ENCODE measurements at regions not wholly inside any gene's neighbourhood (a gene's known extent, or its start where the extent isn't known, plus 50 kb on each side); places are given as distances from the start of the nearest gene placed in this dataset.

DNA sequence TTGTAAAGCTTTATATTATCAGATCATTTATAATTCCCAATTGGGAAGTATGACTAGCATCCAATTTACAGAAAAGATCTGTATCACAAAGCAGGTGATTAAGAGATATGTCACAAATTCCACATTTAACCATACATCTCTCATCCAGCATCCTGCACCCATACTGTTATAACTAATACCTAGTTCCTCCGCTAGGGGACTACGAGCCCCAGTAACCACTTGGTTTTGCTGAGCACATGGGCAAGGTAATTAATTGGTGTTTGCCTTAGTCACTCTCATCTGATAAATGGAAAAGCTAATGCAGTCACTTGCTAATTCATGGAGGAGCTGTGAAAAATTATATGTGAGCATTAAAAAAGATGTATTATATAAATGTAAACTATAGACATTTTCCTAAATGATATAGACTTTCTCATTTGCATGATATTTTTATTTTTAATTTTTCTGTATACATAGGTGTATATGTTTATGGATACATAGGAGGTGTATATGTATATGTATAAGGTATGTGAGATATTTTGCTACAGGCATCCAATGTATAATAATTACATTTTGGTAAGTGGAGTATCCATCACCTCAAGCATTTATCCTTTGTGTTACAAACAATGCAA is 1031.8 kb downstream of the GALC start:
- Histone ChIP-seq H3K79me1 (ENCODE audit: low read depth in 1 of 2, low read length in 2 of 2) (no peaks in the 10 kb centered on the region), H3K27me3 (ENCODE audit: control insufficient read depth, insufficient read depth, low read length) (no peaks in the 10 kb centered on the region), H2BK5ac (ENCODE audit: low read depth, low read length, poor library complexity, severe bottlenecking) (no peak overlapping the region), H3K4me2 (ENCODE audit: low read depth, low read length) (no peak overlapping the region), H3K14ac (replicated peaks; ENCODE audit: low read depth, low read length) (no peak overlapping the region), H3K9me1 (ENCODE audit: insufficient read depth, low read length) (no peaks in the 10 kb centered on the region), H3K4ac (ENCODE audit: low read depth, low read length) (no peak overlapping the region), H3K4me3 (ENCODE audit: insufficient read depth, low read depth, low read length) (no peak overlapping the region), H4K20me1 (ENCODE audit: insufficient read depth, low read length) (no peaks in the 10 kb centered on the region), H3K18ac (ENCODE audit: low read depth, low read length) (no peak overlapping the region), H2AK9ac (replicated peaks; ENCODE audit: low read depth, low read length, poor library complexity) (no peak overlapping the region), H4K8ac (ENCODE audit: low read depth in 2 of 2, low read length in 2 of 2) (no peak overlapping the region), H3K4me1 (ENCODE audit: control insufficient read depth, insufficient read depth, low read length) (no peaks in the 10 kb centered on the region), H2AK5ac (ENCODE audit: low read depth, low read length) (no peak overlapping the region), H3K36me3 (ENCODE audit: control insufficient read depth, insufficient read depth, low read length) (no peaks in the 10 kb centered on the region), H3K23ac (ENCODE audit: low read depth, low read length) (no peak overlapping the region), H2BK15ac (ENCODE audit: low read depth, low read length) (no peak overlapping the region), H3K9ac (ENCODE audit: low read depth, low read length) (no peak overlapping the region), H3K27ac (ENCODE audit: insufficient read depth, low read length) (no peak overlapping the region), H2BK20ac (ENCODE audit: low read depth, low read length) (no peak overlapping the region), H2BK120ac (ENCODE audit: low read depth, low read length) (no peak overlapping the region), H3K56ac (ENCODE audit: extremely low read depth, insufficient read depth, low read length) (no peak overlapping the region), H2AFZ (replicated peaks; ENCODE audit: low read length, poor library complexity) (no peak overlapping the region), H4K5ac (ENCODE audit: low read depth, low read length) (no peak overlapping the region), H3K9me3 (ENCODE audit: control insufficient read depth, insufficient read depth, low read length) (no peaks in the 10 kb centered on the region), H4K91ac (ENCODE audit: insufficient read depth, low read depth, low read length) (no peak overlapping the region)
- ChIA-PET CTCF (no interaction called here), POLR2A (ENCODE audit: unreplicated experiment) (no interaction called here)
- no TSS peak for BruUV-seq (replicated peaks)
- intact Hi-C loops (cut with micrococcal nuclease) (no loop called here), dilution Hi-C loops (cut with HindIII; ENCODE audit: low sequenced_read_pairs, unreplicated experiment) (no loop called here), in situ Hi-C loops (cut with MboI; ENCODE audit: low sequenced_read_pairs) (no loop called here)
- ATAC-seq (ENCODE audit: low read depth): no peak
- WGBS, 2 experiments (ENCODE audit: extremely low coverage in 2 of 2, insufficient read length in 1 of 2): no CpG with 5 or more reads among the region's 2 CpGs
- peak; percentile 42 for TF ChIP-seq RAD21 (IDR thresholded peaks at IDR 0.05; ENCODE audit: low read length)
- TF ChIP-seq CHD1 (IDR thresholded peaks at IDR 0.05; ENCODE audit: low read depth, low read length): no peak
- TF ChIP-seq, protein P1, sequence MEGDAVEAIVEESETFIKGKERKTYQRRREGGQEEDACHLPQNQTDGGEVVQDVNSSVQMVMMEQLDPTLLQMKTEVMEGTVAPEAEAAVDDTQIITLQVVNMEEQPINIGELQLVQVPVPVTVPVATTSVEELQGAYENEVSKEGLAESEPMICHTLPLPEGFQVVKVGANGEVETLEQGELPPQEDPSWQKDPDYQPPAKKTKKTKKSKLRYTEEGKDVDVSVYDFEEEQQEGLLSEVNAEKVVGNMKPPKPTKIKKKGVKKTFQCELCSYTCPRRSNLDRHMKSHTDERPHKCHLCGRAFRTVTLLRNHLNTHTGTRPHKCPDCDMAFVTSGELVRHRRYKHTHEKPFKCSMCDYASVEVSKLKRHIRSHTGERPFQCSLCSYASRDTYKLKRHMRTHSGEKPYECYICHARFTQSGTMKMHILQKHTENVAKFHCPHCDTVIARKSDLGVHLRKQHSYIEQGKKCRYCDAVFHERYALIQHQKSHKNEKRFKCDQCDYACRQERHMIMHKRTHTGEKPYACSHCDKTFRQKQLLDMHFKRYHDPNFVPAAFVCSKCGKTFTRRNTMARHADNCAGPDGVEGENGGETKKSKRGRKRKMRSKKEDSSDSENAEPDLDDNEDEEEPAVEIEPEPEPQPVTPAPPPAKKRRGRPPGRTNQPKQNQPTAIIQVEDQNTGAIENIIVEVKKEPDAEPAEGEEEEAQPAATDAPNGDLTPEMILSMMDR (conservative IDR thresholded peaks at IDR 0.05; ENCODE audit: low read depth, low read length): peak; percentile 31; the same call in 1 of the 2 replicates
- 0 out of 2 replicates have a peak, but pooled peaks have one; percentile 3 for TF ChIP-seq SMC3 (IDR thresholded peaks at IDR 0.05; ENCODE audit: low read depth, low read length)
- peak; percentile 3 for DNase-seq

Measured in IMR-90 (cell line).